D341Med (cell line): ENCODE measurements at regions not wholly inside any gene's neighbourhood (a gene's known extent, or its start where the extent isn't known, plus 50 kb on each side); places are given as distances from the start of the nearest gene placed in this dataset.

ENCODE experiments used
- DNase-seq: peaks from one replicate; pipeline ENCODE4 v3.0.0; 2012; ENCODE audit warnings: low spot score

GRCh38 chr5:82396396-82396795 is 118.2 kb upstream of the RPS23 start:
- DNase-seq, result no peak

GRCh38 chr5:82393951-82394350 is 115.8 kb upstream of the RPS23 start:
- no peak for DNase-seq

GRCh38 chr5:82390088-82390487 is 111.9 kb upstream of the RPS23 start:
- no peak for DNase-seq

- DNase-seq, result no peak
Measured at GRCh38 chr5:82389347-82389746, 111.2 kb upstream of the RPS23 start.

GRCh38 chr5:82388181-82388580 is 110.0 kb upstream of the RPS23 start:
- DNase-seq, result no peak

- DNase-seq, result no peak
Measured at GRCh38 chr5:82387819-82388166, 109.6 kb upstream of the RPS23 start.

- DNase-seq, result no peak
Measured at GRCh38 chr5:82387001-82387818, 109.1 kb upstream of the RPS23 start.

GRCh38 chr5:82386576-82386975 is 108.4 kb upstream of the RPS23 start:
- no peak for DNase-seq

- no peak for DNase-seq
Measured at GRCh38 chr5:82384034-82384750, 106.0 kb upstream of the RPS23 start.

GRCh38 chr5:82381591-82381990 is 103.4 kb upstream of the RPS23 start:
- no peak for DNase-seq

GRCh38 chr5:82376307-82376706 is 98.2 kb upstream of the RPS23 start:
- no peak for DNase-seq

GRCh38 chr5:82375488-82376244 is 97.5 kb upstream of the RPS23 start:
- no peak for DNase-seq

- no peak for DNase-seq
Measured at GRCh38 chr5:82374637-82375036, 96.5 kb upstream of the RPS23 start.

- DNase-seq, result no peak
Measured at GRCh38 chr5:82367930-82368329, 89.8 kb upstream of the RPS23 start.

- no peak for DNase-seq
Measured at GRCh38 chr5:82365744-82366228, 87.6 kb upstream of the RPS23 start.

GRCh38 chr5:82365026-82365425 is 86.9 kb upstream of the RPS23 start:
- no peak for DNase-seq

GRCh38 chr5:82364497-82364896 is 86.3 kb upstream of the RPS23 start:
- DNase-seq, result peak; percentile 43

- DNase-seq, result no peak
Measured at GRCh38 chr5:82363524-82363923, 85.4 kb upstream of the RPS23 start.

- no peak for DNase-seq
Measured at GRCh38 chr5:82362636-82363035, 84.5 kb upstream of the RPS23 start.

- DNase-seq, result no peak
Measured at GRCh38 chr5:82360022-82360421, 81.9 kb upstream of the RPS23 start.

- DNase-seq, result no peak
Measured at GRCh38 chr5:82359272-82359671, 81.1 kb upstream of the RPS23 start.

GRCh38 chr5:82358457-82358856 is 80.3 kb upstream of the RPS23 start:
- DNase-seq, result no peak
